HG02852 (cell line): ENCODE measurements at regions not wholly inside any gene's neighbourhood (a gene's known extent, or its start where the extent isn't known, plus 50 kb on each side); places are given as distances from the start of the nearest gene placed in this dataset.
"Not testable (repeated sequence)": the region's sequence is repeated elsewhere in the genome, so short reads cannot be mapped to it uniquely, and the experiment has no call there.

Source experiments
- ATAC-seq: cut with Tn5 transposase; IDR thresholded peaks from one replicate; pipeline ENCODE4 v1.9.1; 2021; ENCODE audit warnings: mild to moderate bottlenecking, moderate library complexity; ENCODE audit not compliant: unreplicated experiment

DNA sequence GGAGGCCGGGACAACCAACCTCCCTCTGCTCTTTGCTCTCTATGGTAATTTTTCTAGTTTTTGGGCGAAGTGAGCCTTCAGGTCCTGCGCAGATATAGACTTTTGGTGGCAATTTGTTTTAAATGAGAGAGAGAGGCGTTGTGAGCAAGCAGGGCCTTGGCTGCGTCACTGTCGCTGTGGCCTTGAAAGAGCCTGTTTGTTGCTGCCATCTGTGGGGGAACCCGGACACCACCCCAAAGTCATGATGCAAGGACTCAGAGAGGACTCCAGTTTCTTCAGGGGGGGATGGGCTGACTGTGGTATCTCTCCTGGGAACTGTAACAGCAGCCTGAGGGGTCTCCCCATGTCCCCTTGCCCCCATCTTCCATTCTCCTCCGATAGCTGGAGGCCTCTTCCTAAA is 462.7 kb upstream of the SULF2 start:
- no peak for ATAC-seq

DNA sequence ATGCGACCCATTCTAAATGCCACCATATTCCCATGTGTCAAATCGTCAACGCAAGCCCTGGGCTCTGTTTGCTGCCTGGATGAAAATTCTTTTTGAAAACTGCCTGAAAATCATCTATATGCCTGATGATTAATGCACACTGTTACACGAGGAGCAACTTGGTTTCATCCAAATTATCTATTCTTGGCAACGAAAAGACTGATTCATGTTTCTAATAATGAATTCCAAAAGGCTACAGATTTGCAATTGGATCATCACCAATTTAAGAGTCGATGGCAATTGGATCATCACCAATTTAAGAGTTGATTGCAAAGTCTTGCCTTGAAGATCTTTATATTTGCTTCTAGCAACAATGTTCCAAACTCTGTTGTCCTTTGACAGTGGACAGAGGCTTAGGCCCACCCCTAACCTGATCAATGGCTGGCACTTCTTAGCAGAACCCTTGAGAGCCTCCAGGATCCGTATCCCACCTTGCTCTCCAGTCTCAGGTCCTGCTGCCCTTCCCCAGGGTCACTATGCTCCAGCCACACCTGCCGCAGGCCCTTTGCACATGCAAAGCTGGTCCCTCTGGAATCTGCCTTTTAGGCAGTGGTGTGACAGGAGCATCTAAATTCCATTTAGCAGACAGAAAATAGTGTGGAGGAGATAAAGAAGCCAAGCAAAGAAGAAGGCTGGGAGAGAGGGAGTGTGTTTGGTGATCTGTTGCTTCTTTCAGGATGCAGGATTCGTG is 460.9 kb upstream of the SULF2 start:
- no peak for ATAC-seq

DNA sequence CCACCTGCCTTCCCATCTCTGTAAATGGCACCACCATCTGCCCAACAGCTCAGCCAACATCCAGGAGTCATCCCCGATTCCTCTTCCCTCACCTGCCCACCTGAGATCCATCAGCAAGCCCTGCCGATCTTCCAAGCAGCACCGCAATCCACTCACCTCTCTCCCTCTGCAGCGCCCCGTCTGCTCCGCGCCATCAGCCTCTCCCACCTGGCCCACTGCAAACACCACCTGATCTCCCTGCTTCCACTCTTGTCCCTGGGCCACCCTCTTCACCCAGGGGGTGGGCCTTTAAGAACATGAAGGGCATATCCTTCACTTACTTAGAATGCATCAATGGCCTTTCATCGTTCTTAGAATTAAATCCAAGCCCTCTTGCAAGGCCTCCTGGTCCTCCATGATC is 457.3 kb upstream of the SULF2 start:
- no peak for ATAC-seq

DNA sequence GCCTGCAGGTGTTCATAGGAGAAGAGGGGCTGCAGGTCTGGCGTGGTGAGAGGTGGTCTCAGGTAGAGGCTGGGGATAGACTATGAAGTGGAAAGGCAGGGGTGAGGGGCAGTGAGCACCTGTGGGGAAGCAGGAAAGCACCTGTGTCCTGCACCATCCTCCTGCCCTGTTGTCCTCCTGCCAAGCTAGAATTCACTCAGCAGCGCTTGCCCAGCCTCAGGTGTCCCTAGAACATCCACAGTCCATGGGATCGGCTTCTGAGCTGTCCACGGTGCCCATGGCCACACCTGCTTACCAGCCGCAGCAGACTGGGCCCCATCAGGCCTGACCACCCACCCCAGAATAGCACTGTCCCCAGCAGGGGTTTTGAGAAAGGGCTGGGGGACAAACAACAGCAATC is 456.2 kb upstream of the SULF2 start:
- ATAC-seq = no peak

GRCh38 chr20:48238781-48239180 is 453.5 kb upstream of the SULF2 start:
- no peak for ATAC-seq

GRCh38 chr20:48238326-48238725 is 453.0 kb upstream of the SULF2 start:
- ATAC-seq = no peak

DNA sequence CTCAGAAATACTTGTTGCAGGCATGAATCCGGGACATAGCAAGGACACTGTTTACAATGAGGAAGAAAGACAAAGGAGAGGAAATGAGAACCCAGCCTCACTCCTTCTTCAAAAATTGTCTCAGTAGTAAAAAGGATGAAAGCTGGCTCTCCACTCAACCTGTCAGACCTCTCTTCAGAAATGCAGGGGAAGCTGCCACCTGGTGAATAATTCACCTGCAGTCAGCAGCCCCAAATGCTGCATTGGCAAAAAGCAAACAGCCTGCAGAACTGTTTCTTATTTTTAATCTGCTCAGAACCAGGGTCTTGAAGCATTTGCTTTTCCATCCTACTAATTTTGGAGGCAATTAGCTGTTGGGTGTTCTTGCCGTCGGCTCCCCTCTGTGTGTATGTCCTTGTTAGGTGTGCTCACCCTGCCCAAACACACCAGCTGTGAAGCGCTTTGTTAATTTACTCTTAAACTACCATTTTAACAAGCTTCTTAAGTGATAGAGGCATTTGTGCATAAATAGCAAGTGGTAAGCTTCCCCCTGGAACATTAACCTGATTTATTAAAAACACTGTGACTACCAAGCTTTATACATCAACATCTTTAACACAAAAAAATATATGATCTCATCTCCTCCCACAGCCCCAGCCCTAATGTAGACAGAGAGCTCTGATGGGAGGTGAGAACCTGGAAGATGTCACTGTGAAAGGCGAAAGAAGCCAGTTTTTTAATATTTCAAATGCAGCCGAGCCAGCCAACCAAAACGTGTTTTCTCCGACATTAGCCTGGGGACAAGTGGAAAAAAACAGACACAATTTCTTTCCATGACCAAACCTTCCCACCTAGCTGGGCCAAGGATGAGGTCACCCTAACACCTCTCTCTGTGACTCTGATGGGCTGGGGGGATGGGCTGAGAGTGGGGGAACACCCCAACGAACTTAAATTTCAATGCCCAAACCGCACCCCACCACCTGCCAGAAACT is 451.0 kb upstream of the SULF2 start:
- ATAC-seq = no peak

GRCh38 chr20:48234951-48235350 is 449.7 kb upstream of the SULF2 start:
- no peak for ATAC-seq

- no peak for ATAC-seq
These were observed 446.1 kb upstream of the SULF2 start for GRCh38 chr20:48231253-48231930.

GRCh38 chr20:48230216-48230615 is 444.9 kb upstream of the SULF2 start:
- ATAC-seq = no peak

- no peak for ATAC-seq
These were observed 442.1 kb upstream of the SULF2 start for GRCh38 chr20:48227381-48227780.

- ATAC-seq = no peak
These were observed 441.4 kb upstream of the SULF2 start for GRCh38 chr20:48226642-48227041.

GRCh38 chr20:48224533-48225050 is 439.3 kb upstream of the SULF2 start:
- no peak for ATAC-seq

DNA sequence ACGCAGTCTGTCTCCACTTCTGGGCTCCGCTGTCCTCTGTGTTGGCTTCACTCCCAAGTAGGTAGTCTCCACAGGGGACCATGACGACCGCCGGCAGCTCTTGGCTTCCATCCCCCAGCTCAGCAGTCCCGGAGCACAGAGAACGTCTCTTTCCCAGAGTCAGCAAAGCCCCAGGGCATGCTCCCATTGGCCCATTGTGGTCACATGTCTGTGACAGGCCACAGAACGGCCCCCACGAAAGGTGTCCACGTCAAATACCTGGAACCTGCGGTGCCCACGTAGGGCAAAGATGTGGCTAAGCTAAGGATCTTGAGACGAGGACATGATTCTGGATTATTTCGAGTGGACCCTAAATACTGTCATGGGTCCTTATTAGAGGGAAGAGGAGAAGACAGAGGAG is 438.4 kb upstream of the SULF2 start:
- no peak for ATAC-seq

DNA sequence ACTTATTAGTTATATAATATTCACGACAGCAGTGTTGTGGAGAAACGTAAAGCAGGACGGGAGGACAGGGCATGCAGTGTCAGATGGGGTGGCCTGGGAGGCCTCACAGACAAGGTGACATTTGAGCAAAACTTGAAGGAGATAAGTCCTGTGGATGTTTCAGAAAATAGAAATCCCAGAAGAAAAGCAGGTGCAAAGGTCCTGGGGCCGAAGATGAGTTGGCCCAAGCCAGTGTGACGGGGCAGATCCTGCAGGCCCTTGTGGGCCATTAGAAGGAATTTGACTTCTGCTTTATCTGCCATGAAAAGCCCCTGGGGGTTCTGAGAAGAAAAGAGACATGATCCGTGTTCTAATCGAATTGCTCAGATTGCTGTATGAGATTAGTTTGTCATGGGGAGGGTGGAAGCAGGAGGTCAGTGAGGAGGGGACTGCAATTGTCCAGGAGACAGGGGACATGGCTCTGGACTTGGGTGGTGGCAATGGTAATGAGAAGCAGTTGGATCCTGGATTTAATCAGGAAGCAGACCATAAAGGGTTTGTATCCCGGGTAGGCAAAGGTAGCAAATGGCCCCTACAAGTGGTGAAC is 437.4 kb upstream of the SULF2 start:
- ATAC-seq = no peak

DNA sequence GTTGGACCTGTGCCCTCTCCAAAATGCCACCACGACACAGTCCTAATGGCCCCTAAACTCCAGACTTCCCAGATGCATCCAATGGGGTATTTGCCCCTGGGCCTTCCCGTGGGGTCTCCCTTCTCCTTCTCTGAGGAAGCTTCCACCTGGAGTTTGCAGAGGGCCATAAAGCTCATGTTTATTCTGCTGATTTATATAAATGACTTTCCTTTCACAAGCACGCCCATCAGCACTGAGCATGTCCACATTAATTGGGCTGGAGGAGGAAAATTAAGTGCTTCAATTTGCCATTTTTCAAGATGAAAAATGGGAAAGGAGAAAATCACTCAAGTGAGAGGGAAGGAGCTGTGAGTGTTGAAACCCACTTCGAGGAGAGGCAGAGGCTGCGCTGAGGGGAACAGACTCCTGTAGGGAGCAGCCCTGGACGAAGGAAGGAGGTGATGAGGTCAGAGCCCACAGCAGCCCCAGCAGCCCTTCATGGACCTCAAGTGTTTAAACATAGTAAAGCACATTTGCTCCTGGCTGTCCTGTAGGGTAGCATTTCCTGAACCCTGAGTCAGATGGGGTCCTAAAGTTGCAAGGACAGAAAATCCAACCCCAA is 434.9 kb upstream of the SULF2 start:
- ATAC-seq = no peak

DNA sequence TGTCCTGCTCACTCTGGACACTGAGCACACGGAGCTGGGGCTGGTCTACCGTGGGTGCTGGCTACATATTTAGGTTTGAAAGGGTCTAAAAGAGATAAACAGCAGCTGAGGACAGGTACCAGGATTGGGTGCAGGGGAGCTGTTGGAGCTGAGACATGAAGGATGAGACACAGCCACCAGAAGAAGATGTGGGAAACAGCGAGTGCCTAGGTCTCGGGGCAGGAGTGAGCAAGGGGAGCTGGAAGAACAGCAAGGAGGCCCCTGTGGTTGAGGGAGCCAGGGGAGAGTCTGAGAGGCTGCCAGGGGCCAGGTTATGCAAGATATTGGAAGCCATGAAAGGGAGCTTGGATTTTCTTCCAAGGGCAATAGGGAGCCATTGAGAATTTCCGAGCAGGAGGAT is 434.0 kb upstream of the SULF2 start:
- no peak for ATAC-seq

DNA sequence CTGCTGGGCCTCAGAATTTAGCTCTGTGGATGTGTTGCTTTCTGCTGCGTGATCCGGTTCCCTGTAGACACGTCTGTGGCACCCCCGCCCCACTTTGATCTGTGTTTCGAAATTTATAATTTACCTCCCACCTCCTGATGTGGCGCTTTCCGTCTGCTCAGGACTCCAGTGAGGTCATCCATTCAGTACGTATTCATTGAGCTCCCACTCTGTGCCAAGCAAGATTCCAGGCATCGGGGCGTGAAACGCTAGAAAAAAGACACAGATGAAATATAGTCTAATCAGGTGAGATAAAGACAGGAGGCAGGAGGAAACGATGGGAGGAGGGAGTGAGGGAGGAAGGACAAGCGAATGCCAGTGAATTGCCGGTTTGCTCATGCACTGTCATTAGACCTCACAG is 431.9 kb upstream of the SULF2 start:
- no peak for ATAC-seq

DNA sequence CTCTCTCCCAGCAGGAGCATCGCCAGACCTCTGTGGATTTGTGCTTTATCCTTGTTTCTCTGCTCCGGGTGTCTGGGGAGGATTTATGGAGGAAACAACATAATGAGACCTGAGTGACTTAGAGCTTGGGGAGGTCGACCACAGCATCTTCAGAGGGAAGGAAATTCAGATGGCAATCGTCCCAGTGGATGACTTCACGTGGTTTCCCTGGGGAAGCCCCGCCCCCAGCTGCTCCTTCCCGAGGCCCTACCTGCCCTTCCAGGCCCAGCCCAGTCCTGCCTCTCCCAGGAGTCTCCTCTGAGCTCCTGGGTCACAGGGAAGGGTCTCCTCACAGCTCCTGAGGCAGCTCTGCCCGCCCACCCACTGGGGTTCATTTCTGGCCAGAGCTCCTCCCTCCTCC is 430.3 kb upstream of the SULF2 start:
- no peak for ATAC-seq

DNA sequence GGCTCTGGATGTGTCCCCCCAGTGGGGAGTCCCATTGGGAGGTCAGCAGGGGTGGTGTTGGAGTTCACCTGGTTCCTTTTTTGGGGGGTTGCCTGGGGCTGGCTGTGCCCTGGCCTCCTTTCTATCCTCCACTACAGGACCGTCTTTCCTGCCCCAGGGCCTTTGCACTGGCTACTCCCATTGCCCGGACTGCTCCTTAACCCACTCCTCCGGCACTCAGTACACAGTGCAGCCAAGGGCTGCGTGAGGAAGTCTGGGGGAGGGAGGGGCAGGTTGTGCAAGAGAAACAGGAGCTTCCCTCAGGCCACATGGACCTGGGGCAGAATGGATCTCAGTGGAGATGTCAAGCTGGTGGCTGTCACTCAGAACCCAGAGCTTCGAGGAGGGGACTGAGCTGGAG is 429.3 kb upstream of the SULF2 start:
- no peak for ATAC-seq

DNA sequence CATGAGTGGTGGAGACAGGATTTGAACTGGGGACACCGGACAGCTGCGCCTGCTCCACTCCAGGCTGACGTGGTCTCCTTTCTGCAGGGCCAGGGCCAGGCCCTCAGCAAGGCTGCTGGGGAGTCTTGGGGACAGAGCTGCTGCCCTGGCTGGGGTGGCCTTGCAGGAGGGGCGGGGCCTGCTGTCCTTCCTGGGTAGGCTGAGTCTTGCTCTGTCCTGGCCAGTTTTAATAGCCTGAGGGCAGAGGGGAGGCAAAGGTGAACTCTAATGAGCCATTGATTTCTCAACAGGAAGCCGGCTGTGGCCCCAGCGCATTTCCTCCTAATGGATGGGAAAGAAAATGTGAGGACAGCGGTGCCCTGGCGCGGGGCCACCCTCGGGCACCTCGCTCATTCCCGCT is 428.4 kb upstream of the SULF2 start:
- ATAC-seq = not testable (repeated sequence)
